HepG2 (cell line): ENCODE measurements at regions not wholly inside any gene's neighbourhood (a gene's known extent, or its start where the extent isn't known, plus 50 kb on each side); places are given as distances from the start of the nearest gene placed in this dataset.

Experiments
- FIP1L1 ChIP-seq: fragments of 200-400 bp; formaldehyde crosslinking; IDR thresholded peaks from 2 replicates; pipeline ENCODE4 v1.6.1; 2018; ENCODE audit warnings: low read depth, mild to moderate bottlenecking, low read length, moderate library complexity, borderline replicate concordance; ENCODE audit not compliant: insufficient read depth
- GFI1 ChIP-seq: sonication (generic); formaldehyde crosslinking; IDR thresholded peaks from 2 replicates; pipeline ENCODE4 v1.5.0; 2020; ENCODE audit warnings: missing genetic modification reagents, mild to moderate bottlenecking, borderline replicate concordance
- GPBP1L1 ChIP-seq: sonication (generic); formaldehyde crosslinking; IDR thresholded peaks from 2 replicates; pipeline ENCODE4 v1.5.0; 2020; ENCODE audit warnings: mild to moderate bottlenecking, missing genetic modification reagents
- KDM3A ChIP-seq: IDR thresholded peaks from 2 replicates; pipeline ENCODE4 v1.6.1; 2018; ENCODE audit warnings: low read depth, missing compliant biosample characterization
- KIAA2018 ChIP-seq: sonication (generic); formaldehyde crosslinking; IDR thresholded peaks from 2 replicates; pipeline ENCODE4 v1.5.0; 2020; ENCODE audit warnings: mild to moderate bottlenecking, missing genetic modification reagents, borderline replicate concordance
- MTF1 ChIP-seq: sonication (generic); formaldehyde crosslinking; IDR thresholded peaks from 2 replicates; pipeline ENCODE4 v1.5.0; 2020; ENCODE audit warnings: missing genetic modification reagents
- PITX1 ChIP-seq: sonication (generic); formaldehyde crosslinking; IDR thresholded peaks from 2 replicates; pipeline ENCODE4 v1.5.1; 2020; ENCODE audit warnings: mild to moderate bottlenecking, missing genetic modification reagents
- RBAK ChIP-seq: sonication (generic); formaldehyde crosslinking; IDR thresholded peaks from 2 replicates; pipeline ENCODE4 v1.5.1; 2020; ENCODE audit warnings: mild to moderate bottlenecking, missing genetic modification reagents
- SMYD3 ChIP-seq: sonication (generic); formaldehyde crosslinking; IDR thresholded peaks from 2 replicates; pipeline ENCODE4 v1.8.1; 2023; ENCODE audit warnings: mild to moderate bottlenecking, missing genetic modification reagents
- ZIK1 ChIP-seq: sonication (generic); formaldehyde crosslinking; IDR thresholded peaks from 2 replicates; pipeline ENCODE4 v1.5.0; 2020; ENCODE audit warnings: mild to moderate bottlenecking, low read depth, missing genetic modification reagents, borderline replicate concordance
- ZNF17 ChIP-seq: sonication (generic); formaldehyde crosslinking; IDR thresholded peaks from 2 replicates; pipeline ENCODE4 v1.5.0; 2020; ENCODE audit warnings: mild to moderate bottlenecking, missing genetic modification reagents
- ZNF768 ChIP-seq: sonication (generic); formaldehyde crosslinking; IDR thresholded peaks from 2 replicates; pipeline ENCODE4 v1.4.0; 2020; ENCODE audit warnings: missing genetic modification reagents
- ZNF772 ChIP-seq: sonication (generic); formaldehyde crosslinking; IDR thresholded peaks from 2 replicates; pipeline ENCODE4 v1.5.0; 2020; ENCODE audit warnings: mild to moderate bottlenecking, missing genetic modification reagents
- TF ChIP-seq, protein P1 (sequence below): sonication (generic); formaldehyde crosslinking; IDR thresholded peaks from 2 replicates; pipeline ENCODE4 v1.4.0; 2020; ENCODE audit warnings: missing genetic modification reagents, borderline replicate concordance

- TF ChIP-seq, protein P1, sequence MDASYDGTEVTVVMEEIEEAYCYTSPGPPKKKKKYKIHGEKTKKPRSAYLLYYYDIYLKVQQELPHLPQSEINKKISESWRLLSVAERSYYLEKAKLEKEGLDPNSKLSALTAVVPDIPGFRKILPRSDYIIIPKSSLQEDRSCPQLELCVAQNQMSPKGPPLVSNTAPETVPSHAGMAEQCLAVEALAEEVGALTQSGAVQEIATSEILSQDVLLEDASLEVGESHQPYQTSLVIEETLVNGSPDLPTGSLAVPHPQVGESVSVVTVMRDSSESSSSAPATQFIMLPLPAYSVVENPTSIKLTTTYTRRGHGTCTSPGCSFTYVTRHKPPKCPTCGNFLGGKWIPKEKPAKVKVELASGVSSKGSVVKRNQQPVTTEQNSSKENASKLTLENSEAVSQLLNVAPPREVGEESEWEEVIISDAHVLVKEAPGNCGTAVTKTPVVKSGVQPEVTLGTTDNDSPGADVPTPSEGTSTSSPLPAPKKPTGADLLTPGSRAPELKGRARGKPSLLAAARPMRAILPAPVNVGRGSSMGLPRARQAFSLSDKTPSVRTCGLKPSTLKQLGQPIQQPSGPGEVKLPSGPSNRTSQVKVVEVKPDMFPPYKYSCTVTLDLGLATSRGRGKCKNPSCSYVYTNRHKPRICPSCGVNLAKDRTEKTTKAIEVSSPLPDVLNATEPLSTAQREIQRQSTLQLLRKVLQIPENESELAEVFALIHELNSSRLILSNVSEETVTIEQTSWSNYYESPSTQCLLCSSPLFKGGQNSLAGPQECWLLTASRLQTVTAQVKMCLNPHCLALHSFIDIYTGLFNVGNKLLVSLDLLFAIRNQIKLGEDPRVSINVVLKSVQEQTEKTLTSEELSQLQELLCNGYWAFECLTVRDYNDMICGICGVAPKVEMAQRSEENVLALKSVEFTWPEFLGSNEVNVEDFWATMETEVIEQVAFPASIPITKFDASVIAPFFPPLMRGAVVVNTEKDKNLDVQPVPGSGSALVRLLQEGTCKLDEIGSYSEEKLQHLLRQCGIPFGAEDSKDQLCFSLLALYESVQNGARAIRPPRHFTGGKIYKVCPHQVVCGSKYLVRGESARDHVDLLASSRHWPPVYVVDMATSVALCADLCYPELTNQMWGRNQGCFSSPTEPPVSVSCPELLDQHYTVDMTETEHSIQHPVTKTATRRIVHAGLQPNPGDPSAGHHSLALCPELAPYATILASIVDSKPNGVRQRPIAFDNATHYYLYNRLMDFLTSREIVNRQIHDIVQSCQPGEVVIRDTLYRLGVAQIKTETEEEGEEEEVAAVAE (CRISPR knock-in tag), result no peak; the same call in 1 of the 2 replicates
- TF ChIP-seq MTF1 (CRISPR knock-in tag) (no peak), ZNF768 (CRISPR knock-in tag) (no peak), KIAA2018 (CRISPR knock-in tag) (no peak), ZNF772 (CRISPR knock-in tag) (no peak), KDM3A (CRISPR knock-in tag) (no peak), ZIK1 (CRISPR knock-in tag) (no peak), GPBP1L1 (CRISPR knock-in tag) (no peak), PITX1 (CRISPR knock-in tag) (no peak), GFI1 (no peak), RBAK (CRISPR knock-in tag) (no peak), ZNF17 (CRISPR knock-in tag) (no peak), FIP1L1 (no peak), SMYD3 (CRISPR knock-in tag) (no peak)
Measured at GRCh38 chr7:131107337-131108211, 220.1 kb upstream of the MKLN1 start (continued).
